ENCODE measurements at regions not wholly inside any gene's neighbourhood (a gene's known extent, or its start where the extent isn't known, plus 50 kb on each side); places are given as distances from the start of the nearest gene placed in this dataset.

DNA sequence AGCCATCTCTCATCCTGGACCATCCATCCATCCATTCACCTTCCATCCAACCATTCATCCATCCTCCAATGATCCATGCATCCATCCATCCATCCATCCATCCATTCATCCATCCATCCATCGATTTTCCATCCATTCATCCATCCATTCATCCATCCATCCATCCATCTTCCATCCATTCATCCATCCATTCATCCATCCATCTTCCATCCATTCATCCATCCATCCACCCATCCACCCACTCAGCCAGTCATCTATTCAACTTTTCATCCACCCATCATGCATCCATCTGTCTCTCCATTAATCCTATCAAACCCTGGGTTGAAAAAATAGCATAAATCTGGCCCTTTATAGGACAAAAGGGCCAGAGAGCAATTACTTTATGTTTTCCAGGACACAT lies 158.3 kb upstream of the WSCD1 start:
- TF ChIP-seq, protein P1, sequence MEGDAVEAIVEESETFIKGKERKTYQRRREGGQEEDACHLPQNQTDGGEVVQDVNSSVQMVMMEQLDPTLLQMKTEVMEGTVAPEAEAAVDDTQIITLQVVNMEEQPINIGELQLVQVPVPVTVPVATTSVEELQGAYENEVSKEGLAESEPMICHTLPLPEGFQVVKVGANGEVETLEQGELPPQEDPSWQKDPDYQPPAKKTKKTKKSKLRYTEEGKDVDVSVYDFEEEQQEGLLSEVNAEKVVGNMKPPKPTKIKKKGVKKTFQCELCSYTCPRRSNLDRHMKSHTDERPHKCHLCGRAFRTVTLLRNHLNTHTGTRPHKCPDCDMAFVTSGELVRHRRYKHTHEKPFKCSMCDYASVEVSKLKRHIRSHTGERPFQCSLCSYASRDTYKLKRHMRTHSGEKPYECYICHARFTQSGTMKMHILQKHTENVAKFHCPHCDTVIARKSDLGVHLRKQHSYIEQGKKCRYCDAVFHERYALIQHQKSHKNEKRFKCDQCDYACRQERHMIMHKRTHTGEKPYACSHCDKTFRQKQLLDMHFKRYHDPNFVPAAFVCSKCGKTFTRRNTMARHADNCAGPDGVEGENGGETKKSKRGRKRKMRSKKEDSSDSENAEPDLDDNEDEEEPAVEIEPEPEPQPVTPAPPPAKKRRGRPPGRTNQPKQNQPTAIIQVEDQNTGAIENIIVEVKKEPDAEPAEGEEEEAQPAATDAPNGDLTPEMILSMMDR (IDR thresholded peaks at IDR 0.05), result no peak
- TF ChIP-seq POLR2A (IDR thresholded peaks at IDR 0.05), result no peak
